ENCODE measurements at regions not wholly inside any gene's neighbourhood (a gene's known extent, or its start where the extent isn't known, plus 50 kb on each side); places are given as distances from the start of the nearest gene placed in this dataset.
"Not testable (repeated sequence)": the region's sequence is repeated elsewhere in the genome, so short reads cannot be mapped to it uniquely, and the experiment has no call there.

DNA sequence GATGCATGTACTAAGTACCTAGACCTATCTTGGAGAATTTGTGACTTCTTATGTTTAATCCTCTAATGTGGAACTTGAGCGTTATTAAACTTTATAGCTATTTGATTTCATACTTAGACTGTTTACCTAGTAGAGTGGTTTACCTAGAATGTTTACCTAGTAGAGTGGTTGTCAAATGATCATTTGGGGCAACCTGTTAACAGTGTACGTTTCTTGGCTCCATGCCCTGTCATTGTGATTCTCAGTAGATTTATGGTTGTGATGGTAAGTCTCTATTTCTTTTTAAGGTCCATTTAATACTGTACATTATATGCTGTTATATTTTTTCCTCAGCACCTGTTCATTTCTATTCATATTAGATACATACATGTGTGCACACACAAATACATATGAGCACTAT lies 233.0 kb upstream of the MAD2L1 start:
- DNase-seq (ENCODE audit: low read depth): no peak

DNA sequence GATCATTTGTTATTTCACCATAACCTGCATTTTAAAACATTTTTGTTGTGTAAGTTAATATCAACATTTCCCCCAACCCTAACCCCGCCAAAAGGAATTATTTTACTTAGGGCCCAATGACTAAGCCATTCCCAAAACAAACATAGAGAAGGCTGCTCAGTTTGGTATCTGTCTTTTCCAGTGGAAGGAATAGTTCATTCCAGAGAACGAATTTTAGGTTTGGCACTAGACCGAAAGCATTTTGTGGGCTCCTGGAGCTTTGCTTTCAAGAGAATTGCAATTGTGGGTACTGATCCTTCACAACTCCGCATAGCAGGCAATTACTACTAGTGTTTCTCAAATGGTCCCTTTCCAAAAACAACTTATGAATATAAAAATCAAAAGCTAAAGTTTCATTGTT lies 226.7 kb upstream of the MAD2L1 start:
- no peak for DNase-seq (ENCODE audit: low read depth)

DNA sequence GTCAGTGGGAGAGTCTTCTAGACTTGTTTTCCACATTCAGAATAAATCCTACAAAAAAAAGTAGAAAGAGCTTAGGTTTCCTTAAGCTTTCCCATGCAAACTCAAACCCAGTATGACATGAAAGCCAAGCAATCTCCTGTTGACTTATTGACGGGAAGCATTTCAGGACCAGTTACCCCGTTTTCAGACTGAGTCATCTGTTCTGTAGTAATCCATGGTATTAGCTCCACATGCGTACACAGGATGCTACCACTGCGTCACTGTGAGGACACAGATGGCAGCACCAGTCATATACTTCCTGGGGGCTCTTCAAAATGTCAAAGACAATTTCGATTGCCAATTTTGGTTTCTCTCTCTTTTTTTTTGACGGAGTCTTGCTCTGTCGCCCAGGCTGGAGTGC lies 224.9 kb upstream of the MAD2L1 start:
- DNase-seq (ENCODE audit: low read depth): no peak

DNA sequence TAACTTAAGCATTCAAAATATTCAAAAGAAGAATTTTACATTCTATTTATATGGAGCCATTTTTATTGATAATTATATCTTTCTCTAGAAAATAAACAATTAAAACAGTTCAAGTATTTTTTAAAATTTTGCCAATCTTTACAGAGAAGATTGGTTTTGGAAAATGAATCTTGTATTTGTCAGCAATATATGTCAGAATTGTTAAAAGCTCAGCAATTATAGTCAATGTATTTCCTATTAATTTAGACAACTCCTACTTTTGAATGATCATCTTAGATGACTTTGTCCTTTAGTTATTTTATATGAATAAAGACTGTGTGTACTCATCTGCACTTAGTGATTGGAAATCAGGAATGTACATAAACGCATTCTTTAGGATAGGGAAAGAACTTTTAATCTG lies 223.9 kb upstream of the MAD2L1 start:
- no peak for DNase-seq (ENCODE audit: low read depth)

DNA sequence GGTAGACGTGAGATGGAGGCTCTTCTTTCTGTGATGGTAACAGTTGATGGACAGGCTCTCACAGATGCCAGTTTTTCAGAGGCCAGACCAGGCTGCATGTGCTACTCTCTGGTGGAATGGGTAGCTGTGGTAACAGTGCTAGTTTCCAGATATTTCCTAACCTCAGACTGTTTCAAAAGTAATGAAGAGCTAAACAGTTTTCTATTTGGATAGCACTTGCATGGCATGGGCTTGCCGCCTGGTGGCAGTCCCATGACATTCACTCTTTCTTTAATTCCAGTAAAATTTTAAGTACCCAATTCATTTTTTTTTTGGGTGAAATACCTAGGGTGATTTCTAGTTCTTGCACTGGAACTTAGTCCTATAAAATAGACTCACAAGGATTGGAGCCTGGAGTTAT lies 220.2 kb upstream of the MAD2L1 start:
- DNase-seq (ENCODE audit: low read depth): no peak

DNA sequence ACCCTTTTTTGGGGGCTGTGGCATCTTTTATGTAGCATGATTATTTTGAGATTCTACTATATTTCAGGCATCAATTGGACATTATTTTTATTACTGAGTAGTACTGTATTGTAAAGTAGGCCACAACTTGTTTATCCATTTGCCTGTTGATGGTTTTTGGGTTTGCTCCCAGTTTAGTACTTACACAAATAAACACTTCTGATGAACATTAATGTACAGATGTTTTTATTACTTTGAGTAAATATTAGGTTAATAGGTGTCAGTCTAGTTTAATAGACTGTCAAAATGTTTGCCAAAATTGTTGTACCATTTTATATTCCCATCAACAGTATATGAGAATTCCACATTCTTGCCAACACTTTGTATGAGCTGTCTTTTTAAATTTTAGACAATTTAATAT lies 214.9 kb upstream of the MAD2L1 start:
- no peak for DNase-seq (ENCODE audit: low read depth)

DNA sequence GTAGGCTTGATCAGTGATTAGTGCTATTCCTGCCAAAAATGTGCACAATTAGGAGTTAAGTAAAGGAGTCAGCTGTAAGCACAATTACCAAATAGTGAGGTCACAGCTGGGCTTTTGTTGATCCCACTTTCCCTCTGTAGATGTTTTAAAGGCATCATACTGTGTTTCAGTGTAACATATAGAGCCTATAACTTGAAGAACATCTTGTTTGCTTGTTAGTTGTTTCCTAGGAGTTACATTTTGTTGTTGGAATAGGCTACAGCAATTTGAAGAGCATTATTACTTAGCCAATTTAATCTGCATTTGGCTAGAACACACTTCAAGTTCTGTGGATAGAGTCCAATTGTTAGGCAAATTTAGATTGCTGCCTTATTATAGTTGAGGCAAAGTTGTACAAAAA lies 210.7 kb upstream of the MAD2L1 start:
- no peak for DNase-seq (ENCODE audit: low read depth)

DNA sequence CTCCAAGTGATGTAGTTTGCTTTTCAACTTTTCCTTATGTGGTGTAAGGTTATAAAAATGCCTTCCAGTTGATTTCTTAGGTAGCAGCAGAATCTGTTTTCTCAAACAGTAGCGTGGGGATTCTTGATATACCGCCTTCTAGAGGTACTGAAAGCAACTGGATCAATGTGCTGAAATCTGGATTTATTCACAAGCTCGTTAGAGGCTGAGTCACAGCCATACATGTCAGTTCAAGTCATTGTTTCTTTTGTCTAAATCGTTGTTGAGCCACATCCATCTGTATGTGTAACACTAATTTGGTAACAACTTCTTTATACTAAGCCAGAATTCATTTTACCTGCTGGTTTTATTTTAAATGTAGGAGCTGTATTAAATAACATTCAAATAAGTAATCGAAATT lies 200.0 kb upstream of the MAD2L1 start:
- no peak for DNase-seq (ENCODE audit: low read depth)

DNA sequence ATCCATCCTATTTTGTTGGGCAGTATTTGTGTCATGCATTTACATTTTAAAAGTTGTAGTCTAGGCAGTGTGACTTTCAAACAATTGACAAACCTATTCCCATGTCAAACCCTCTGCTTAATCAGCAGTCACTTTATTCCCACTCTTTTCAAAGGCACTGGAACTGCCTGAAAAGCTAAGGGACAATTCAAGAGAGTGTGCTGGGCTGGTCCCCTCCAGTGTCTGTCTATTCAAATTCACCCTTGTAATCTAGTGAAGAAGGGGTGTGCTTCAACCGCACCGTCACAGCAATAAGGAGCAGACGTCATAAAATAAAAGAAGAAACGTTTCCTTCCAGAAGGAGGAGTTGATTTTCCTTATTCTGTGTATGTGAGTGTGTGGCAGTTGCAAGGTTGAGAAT lies 197.0 kb upstream of the MAD2L1 start:
- DNase-seq (ENCODE audit: low read depth): no peak

DNA sequence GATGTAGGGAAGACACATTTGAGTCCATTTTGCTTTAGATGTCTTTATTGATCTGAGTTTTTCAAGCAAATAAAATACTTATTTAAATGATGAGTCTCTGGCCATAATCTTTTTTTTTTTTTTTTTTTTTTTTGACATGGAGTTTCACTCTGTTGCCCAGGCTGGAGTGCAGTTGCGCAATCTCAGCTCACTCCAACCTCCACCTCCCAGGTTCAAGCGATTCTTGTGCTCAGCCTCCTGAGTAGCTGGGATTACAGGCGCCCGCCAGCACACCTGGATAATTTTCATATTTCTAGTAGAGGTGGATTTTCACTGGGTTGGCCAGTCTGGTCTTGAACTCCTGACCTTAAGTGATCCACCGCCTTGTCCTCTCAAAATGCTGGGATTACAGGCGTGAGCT lies 194.5 kb upstream of the MAD2L1 start:
- no peak for DNase-seq (ENCODE audit: low read depth)

DNA sequence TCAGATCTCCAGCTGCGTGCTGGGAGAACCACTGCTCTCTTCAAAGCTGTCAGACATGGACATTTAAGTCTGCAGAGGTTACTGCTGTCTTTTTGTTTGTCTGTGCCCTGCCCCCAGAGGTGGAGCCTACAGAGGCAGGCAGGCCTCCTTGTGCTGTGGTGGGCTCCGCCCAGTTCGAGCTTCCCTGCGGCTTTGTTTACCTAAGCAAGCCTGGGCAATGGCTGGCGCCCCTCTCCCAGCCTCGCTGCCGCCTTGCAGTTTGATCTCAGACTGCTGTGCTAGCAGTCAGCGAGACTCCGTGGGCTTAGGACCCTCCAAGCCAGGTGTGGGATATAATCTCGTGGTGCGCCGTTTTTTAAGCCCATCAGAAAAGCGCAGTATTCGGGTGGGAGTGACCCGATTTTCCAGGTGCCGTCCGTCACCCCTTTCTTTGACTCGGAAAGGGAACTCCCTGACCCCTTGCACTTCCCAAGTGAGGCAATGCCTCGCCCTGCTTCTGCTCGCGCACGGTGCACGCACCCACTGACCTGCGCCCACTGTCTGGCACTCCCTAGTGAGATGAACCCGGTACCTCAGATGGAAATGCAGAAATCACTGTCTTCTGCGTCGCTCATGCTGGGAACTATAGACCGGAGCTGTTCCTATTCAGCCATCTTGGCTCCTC lies 189.6 kb upstream of the MAD2L1 start:
- not testable (repeated sequence) for DNase-seq (ENCODE audit: low read depth)

DNA sequence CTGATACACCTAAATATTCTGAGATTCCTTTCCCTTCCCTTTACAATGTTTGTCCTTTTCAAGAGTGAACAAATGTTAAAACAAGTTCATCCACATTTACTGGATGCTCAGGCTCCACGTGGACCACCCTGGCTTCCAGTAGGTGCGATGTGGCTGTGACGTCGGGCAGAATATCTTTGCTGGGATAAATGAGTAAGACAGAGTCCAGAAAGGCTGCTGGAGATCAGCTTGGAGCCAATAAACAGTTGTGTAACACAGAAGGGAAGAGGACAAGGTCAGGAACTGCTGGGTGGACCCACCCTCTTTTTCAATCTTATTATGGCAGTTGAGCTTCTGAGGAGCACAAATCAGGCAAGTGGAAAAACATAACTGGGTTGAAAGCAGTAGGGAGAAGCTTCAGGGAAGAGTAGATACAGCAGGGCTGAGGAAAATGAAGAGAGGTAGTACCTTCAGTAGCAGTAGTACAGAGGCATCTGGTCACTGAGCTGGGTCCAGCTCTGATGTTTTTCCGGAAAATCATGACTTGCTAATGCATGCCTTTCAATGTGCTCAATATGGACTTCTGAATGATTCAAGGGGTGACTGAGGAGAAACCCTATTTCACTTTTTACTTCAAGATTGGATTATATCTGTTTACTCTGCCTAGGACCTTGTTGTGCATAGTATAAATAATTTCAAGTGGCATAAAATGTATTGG lies 171.8 kb upstream of the MAD2L1 start:
- no peak for DNase-seq (ENCODE audit: low read depth)

DNA sequence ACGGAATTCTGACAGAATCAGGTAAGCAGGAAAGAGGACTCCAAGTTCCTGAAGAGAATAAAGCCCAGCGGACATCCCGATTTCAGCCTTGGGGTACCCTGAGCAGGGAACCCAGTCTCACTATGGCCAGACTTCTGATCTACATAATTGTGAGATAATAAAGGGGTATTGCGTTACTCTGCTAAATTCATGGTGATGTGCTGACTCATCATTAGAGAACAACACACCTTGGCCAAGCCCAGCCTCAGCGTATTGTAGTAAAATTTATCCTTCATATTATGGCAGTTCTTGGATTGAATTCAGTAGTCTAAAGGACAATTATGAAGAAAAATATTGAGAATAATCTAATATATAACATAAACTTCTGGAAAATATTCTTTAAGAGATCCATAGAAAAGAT lies 170.2 kb upstream of the MAD2L1 start:
- no peak for DNase-seq (ENCODE audit: low read depth)

DNA sequence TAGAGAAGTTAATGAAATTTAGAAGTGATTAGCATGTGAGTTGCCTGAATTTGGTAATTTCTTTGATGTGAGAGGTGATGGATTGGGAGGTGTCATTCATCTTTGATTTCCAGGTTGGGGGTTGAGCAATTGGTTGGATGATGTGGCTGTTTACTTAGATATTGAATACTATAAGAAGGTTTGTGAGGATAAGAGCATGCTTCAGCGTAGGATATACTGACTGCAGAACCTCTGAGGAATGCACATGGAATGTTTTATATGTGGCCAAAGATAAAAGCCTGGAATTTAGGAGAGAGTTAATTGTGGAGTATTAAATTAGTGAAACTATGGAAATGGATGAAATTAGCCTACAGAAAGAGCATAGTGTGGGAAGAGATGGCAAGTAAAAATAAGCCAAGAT lies 165.4 kb upstream of the MAD2L1 start:
- no peak for DNase-seq (ENCODE audit: low read depth)

DNA sequence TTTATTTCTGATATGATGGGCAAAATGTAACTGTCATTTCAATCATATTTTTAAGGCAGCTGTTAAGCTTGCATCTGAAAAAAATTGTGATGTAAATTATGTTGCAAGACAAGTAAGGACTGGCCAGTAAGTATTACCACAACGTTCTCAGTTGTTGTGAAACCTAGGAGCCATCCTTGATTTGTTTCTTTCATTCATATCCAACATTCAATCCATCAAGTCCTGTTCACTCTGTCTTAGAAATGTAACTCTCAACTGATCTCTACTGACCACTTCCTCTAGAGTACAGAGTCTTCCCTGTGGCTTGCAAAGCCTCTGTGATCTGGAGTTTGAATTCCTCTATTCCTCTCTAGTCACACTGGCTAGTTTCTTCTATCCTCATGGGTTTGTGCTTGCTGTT lies 161.4 kb upstream of the MAD2L1 start:
- no peak for DNase-seq (ENCODE audit: low read depth)

DNA sequence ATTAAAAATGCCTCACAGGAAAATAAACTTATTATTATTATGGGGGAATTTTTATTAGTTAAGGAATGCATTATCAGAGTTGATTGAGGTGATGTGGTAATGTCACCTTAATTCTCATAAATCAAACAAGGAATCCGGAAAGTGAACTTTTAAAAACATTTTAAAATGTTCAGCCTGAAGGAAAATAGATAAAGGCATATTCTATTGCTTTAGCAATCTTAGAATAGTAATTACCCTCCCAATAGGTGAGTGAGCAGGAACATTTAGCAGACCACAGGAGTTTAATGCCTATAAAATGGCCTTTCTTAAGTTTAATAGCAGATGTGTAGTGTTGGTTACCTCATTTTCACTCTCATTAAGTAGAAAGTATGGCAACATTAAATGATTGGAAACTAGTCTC lies 160.9 kb upstream of the MAD2L1 start:
- no peak for DNase-seq (ENCODE audit: low read depth)

DNA sequence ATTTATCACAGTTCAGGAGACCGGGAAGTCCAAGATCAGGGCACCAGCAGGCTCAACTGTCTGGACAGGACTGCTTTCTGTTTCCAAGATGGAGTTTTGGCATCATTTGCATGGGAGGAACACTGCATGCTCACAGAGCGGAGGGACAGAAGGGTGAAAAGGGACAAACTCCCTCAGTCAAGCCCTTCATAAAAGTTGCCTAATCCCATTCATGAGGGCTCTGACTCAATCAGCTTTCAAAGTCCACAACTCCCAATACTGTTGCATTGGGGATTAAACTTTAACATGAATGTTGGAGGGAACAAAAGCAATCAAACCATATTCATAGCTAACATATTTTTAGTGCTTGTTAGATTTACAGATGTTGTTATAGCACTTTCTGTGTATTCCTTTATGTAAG lies 158.9 kb upstream of the MAD2L1 start:
- DNase-seq (ENCODE audit: low read depth): no peak

DNA sequence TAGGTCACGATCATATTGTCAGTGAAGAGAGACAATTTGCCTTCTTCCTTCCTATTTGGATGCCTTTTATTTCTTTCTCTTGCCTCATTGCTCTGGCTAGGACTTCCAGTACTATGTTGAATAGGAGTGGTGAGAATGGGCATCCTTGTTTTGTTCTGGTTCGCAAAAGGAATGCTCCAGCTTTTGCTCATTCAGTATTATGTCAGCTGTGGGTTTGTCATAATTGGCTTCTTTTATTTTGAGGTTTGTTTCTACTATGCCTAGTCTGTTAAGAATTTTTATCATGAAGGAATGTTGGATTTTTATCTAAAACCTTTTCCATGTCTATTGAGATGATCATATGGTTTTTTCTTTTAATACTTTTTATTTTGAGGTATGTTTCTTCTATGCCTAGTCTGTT lies 152.3 kb upstream of the MAD2L1 start:
- DNase-seq (ENCODE audit: low read depth): no peak

DNA sequence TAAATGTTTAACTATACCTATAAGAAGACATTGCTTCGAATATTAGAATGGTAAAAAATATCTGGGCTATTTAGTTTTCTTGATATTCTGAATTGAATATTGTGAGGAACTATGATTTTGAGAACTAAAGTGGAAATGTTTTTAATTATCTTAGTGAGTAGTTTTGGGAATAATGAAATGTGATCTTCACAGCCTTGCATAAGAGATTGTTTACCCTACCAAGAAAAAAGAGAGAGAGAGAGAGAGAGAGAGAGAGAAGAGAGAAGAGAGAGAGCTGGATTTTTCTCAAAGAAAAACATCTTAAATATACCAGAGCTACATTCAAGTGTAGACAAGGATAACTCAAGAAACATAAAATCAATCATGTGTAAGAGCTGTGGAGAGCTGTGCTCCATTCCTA lies 148.7 kb upstream of the MAD2L1 start:
- DNase-seq (ENCODE audit: low read depth): no peak

DNA sequence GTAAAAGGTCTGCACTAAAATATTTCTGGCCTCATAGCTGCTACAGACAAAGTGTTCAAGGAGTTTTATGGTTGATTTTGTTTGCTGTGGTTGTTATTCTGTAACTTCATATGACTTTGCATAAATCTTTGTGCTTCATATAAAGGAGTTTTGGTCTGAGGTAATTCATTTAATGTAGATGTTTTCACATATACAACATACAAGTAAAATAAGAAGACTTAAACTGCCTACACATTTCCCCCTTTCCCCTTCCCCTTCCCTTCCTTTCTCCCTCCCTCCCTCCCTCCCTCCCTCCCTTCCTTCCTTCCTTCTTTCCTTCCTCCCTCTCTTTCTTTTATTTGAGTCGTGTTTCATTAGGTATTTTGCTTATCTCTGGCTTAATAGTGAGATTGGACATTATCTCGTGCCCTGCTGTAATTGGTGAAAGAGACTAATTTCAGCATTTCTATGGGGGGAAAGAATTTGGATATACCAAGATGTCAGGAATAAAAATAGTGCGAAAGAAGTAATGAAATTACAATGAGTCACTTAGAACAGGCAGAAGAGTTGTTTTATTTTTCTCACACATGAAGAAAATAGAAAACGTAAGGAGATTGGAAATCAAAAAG lies 144.9 kb upstream of the MAD2L1 start:
- no peak for DNase-seq (ENCODE audit: low read depth)

DNA sequence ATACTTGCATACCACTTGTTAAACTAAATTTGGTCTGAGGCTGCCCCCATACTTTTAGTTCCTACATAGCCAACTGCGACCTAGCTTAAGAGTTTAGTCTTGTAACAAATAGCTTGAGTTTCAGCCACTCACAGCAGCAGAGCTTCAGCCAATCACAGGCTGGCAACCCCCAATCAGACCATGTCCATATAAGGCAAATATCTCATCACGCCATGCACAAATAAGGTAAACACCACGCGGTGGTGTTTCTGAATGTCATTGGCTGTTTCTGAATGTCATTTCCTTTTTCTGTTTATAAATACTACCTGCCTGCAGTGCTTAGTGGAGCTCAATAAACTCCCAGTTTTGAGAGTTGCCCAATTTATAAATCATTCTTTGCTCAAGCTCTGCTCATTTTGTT lies 143.1 kb upstream of the MAD2L1 start:
- no peak for DNase-seq (ENCODE audit: low read depth)

DNA sequence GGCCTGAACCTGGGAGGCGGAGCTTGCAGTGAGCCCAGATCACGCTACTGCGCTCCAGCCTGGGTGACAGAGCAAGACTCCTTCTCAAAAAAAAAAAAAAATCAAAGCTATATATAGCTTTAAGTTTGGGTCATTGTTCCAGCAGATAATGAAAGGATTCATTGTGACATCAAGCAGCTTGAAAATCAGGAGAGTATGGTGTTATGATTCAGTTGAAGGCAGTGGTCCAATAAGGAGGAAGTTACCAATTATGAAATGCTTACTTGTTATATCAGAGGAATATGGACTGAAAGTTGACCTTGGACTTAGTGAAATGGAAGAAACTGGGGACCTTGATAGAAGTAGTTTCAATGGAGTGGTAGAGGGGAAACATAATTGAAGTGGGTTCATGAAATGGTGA lies 140.4 kb upstream of the MAD2L1 start:
- no peak for DNase-seq (ENCODE audit: low read depth)

DNA sequence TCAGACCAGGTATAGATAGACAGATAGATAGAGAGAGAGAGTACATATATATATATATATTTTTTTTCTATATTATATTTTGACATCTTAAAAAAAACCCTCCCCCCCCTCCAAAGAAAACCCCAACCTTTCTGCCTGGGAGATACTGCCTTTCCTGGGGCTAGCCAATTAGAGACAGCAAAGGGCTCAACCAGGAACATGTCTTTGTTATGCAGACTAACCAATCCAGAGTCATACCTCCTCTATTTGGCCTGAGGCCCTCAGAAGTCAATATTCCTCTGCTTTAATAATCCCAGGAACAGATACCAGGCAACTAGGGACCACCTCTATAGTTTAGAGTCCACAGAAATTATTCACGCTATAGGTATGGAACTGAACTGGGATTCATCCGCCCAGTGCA lies 135.6 kb upstream of the MAD2L1 start:
- no peak for DNase-seq (ENCODE audit: low read depth)

DNA sequence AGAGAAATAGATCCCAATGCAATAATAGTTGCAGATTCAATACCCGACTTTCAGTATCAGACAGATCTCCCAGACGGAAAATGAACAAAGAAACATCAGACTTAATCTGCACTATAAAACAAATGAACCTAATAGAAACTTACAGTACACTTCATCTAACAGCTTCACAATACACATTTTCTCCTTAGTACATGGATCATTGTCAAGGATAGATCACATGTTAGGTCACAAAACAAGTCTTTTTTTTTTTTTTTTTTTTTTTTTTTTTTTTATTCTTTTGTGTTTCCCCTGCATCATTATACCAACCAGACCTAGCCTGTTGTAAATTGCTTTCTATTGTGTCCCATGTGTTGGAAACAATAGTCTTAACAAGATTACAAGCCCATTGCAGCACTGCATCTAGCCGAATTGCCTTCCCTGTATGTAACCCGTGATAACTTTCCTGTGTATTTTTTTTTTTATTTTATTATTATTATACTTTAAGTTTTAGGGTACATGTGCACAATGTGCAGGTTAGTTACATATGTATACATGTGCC lies 134.0 kb upstream of the MAD2L1 start:
- DNase-seq (ENCODE audit: low read depth): not testable (repeated sequence)

Measured in HS-27A (cell line).